Stimulated activated CD8-positive, alpha-beta memory T cell treated with anti-CD3 and anti-CD28 coated beads, Interleukin-15, amount 100 ng/mL, for 4 hours (primary cell): ENCODE measurements at regions not wholly inside any gene's neighbourhood (a gene's known extent, or its start where the extent isn't known, plus 50 kb on each side); places are given as distances from the start of the nearest gene placed in this dataset.
"Not testable (repeated sequence)": the region's sequence is repeated elsewhere in the genome, so short reads cannot be mapped to it uniquely, and the experiment has no call there.

Experiments
- DNase-seq, 2 donors: peaks; one replicate each; pipeline ENCODE4 v3.0.0-alpha.2; 2020; ENCODE audit warnings: low read depth in 2 of 2

DNA sequence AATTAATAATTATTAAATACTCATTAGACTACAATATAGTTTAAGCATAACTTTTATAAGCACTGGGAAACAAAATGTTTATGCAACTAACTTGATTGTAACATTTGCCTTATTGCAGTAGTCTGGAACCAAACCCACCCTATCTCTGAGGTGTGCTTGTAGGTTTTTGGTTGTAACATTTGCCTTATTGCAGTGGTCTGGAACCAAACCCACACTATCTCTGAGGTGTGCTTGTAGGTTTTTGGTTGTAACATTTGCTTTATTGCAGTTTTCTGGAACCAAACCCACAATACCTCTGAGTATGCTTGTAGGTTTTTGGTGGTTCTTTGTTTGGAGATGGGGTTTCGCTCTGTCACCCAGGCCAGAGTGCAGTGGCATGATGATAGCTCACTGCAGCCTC, 1376.4 kb upstream of the DEFB115 start:
- not testable (repeated sequence) for DNase-seq

DNA sequence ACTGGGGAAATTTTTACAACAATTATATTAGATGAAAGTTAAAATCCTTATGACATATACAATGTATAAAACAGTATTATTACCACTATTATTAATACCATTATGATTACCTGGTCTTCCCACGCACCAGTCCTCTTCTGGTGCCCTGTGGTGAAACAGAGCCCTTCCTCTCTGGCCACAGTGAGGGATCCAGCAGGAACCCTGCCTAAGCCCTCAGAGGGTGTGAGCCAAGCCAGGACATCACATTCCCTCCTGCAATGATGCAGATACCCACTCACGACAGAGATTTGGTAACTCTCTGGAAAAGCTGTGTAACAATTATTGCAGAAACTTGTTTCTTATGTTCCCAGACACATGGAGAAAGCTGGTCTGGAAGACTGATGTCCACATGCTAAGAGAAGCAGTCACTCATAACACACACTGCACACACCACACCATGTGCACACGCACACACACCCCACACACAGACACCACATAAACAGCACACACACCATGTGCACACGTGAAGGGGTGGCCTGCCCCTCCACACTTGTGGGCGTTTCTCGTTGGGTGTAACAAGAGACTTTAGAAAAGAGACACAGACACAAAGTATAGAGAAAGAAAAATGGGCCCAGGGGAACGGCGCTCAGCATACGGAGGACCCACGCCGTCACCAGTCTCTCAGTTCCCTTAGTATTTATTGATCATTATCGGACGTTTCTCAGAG, 1373.8 kb upstream of the DEFB115 start:
- DNase-seq = not testable (repeated sequence)

DNA sequence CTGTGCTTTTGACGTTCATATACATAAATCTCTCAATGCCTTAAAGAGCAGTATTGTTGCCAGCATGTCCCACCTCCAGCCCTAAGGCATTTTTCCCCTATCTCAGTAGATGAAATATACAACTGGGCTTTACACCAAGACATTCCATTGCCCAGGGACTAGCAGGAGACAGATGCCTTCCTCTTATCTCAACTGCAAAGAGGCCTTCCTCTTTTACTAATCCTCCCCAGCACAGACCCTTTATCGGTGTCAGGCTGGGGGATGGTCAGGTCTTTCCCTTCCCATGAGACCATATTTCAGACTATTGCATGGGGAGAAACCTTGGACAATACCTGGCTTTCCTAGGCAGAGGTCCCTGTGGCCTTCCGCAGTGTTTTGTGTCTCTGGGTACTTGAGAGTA, 1373.1 kb upstream of the DEFB115 start:
- DNase-seq = not testable (repeated sequence)

DNA sequence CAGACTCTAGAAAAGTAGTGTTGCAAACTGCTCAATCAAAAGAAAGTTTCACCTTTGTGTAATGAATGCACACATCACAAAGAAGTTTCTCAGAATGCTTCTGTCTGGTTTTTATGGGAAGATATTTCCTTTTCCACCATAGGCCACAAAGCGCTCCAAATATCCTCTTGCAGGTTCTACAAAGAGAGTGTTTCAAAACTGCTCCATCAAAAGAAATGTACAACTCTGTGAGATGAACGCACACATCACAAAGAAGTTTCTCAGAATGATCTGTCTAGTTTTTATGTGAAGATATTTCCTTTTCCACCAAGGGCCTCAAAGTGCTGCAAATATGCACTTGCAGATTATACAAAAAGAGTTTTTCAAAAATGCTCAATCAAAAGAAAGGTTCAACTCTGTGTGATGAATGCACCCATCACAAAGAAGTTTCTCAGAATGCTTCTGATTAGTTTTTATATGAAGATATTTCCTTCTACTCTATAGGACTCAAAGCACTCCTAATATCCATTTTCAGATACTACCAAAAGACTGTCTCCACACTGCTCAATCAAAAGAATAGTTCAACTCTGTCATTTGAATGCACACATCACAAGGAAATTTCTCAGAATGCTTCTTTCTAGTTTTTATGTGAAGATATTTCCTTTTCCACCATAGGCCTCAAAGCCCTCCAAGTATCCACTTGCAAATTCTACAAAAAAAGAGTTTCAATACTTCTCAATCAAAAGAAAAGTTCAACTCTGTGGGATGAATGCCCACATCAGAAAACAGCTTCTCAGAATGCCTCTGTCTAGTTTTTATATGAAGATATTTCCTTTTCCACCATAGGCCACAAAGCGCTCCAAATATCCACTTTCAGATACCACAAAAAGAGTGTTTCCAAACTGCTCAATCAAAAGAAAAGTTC, 1371.9 kb upstream of the DEFB115 start:
- DNase-seq = not testable (repeated sequence)

DNA sequence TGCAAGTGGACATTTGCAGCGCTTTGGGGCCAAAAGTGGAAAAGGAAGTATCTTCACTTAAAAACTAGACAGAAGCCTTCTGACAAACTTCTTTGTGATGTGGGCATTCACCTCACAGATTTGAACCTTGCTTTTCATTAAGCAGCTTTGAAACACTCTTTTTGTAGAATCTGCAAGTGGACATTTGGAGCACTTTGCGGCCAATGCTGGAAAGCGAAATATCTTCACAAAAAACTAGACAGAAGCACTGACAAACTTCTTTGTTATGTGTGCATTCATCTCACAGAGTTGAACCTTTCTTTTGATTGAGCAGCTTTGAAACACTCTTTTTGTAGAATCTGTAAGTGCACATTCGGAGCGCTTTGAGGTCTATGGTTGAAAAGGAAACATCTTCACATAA, 1365.9 kb upstream of the DEFB115 start:
- DNase-seq = not testable (repeated sequence)
